ENCODE measurements at regions not wholly inside any gene's neighbourhood (a gene's known extent, or its start where the extent isn't known, plus 50 kb on each side); places are given as distances from the start of the nearest gene placed in this dataset.

DNA sequence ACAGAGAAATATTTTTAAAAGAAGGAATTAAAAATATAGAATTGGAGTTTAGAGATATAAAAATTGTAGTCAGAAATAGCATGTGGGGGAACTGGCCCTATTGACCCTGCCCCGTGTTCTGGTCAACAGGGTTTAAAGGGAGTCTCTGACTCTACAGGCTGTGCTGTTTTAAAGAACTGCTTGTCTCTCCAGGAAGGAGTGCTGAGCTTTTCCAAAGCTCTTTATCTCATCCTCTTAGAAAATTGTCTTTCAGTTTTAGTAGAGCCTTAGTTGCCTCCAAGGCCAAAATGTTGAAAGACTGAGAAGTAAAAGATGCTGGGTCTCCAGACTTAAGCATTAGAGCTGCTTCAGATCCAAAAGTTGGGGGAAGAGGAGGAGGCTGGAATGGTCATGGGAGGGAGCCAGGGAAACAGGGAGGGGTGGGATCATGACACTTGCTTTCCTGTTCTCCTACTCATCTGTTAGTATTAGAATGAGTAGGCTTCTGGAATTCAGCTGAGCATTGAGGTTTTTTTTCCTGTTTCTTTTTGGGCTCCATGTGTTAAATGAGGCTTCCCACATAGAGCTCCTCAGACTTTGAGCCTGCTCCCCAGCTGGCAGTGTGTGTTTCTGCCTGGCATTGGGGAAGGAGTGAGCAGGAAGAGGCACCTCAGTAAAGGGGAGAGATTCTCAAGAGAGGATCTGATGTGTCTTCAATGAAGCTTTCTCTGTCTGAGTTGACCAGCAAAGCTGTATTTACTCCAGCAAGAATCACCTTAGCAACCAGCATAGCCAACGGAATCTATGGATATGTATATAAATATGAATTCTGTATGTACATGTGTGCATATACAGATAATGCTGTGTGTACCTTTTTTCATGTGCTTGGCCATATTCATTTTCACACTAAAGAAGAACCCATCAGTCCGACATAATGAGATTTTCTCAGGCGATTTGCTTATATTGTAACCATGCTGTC, 186.8 kb upstream of the FBXO11 start:
- TF ChIP-seq, protein P1, sequence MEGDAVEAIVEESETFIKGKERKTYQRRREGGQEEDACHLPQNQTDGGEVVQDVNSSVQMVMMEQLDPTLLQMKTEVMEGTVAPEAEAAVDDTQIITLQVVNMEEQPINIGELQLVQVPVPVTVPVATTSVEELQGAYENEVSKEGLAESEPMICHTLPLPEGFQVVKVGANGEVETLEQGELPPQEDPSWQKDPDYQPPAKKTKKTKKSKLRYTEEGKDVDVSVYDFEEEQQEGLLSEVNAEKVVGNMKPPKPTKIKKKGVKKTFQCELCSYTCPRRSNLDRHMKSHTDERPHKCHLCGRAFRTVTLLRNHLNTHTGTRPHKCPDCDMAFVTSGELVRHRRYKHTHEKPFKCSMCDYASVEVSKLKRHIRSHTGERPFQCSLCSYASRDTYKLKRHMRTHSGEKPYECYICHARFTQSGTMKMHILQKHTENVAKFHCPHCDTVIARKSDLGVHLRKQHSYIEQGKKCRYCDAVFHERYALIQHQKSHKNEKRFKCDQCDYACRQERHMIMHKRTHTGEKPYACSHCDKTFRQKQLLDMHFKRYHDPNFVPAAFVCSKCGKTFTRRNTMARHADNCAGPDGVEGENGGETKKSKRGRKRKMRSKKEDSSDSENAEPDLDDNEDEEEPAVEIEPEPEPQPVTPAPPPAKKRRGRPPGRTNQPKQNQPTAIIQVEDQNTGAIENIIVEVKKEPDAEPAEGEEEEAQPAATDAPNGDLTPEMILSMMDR (IDR thresholded peaks at IDR 0.05): no peak
- TF ChIP-seq POLR2A (IDR thresholded peaks at IDR 0.05) (no peak), POLR2AphosphoS5 (IDR thresholded peaks at IDR 0.05) (no peak), EP300 (IDR thresholded peaks at IDR 0.05) (no peak)
